PC-3 (cell line): ENCODE measurements at regions not wholly inside any gene's neighbourhood (a gene's known extent, or its start where the extent isn't known, plus 50 kb on each side); places are given as distances from the start of the nearest gene placed in this dataset.

Experiments
- EZH2 ChIP-seq: fragments of 300-600 bp; sonication (generic); IDR thresholded peaks from one replicate; pipeline ENCODE4 v1.6.1; 2017; ENCODE audit warnings: antibody characterized with exemption, mild to moderate bottlenecking, low read length; ENCODE audit not compliant: unreplicated experiment
- TF ChIP-seq, protein P1 (sequence below): fragments of 300-600 bp; sonication (generic); conservative IDR thresholded peaks from 2 replicates; pipeline ENCODE4 v1.5.1; 2017; ENCODE audit warnings: antibody characterized with exemption, low read depth, mild to moderate bottlenecking, low read length

DNA sequence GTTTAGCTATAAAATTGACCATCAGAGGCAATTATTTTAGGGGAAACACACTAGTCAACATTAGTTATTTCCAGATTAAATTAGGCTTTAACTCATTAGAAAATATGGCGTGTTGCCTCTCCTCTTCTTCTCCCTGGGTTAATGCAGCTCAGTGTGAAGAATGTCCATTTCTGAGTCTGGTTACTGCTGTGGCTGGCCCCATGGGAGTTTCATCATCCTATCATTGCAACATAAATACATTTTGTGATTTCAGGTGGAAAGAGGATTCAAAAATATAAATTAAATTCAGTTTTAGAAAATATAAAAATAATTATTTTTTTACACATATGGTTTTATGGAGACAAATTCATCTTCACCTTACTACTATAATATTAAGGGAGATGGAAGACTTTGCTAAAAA, 288.5 kb upstream of the ARSJ start:
- TF ChIP-seq, protein P1, sequence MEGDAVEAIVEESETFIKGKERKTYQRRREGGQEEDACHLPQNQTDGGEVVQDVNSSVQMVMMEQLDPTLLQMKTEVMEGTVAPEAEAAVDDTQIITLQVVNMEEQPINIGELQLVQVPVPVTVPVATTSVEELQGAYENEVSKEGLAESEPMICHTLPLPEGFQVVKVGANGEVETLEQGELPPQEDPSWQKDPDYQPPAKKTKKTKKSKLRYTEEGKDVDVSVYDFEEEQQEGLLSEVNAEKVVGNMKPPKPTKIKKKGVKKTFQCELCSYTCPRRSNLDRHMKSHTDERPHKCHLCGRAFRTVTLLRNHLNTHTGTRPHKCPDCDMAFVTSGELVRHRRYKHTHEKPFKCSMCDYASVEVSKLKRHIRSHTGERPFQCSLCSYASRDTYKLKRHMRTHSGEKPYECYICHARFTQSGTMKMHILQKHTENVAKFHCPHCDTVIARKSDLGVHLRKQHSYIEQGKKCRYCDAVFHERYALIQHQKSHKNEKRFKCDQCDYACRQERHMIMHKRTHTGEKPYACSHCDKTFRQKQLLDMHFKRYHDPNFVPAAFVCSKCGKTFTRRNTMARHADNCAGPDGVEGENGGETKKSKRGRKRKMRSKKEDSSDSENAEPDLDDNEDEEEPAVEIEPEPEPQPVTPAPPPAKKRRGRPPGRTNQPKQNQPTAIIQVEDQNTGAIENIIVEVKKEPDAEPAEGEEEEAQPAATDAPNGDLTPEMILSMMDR: no peak
- TF ChIP-seq EZH2: no peak
